ENCODE measurements at regions not wholly inside any gene's neighbourhood (a gene's known extent, or its start where the extent isn't known, plus 50 kb on each side); places are given as distances from the start of the nearest gene placed in this dataset.
"Not testable (repeated sequence)": the region's sequence is repeated elsewhere in the genome, so short reads cannot be mapped to it uniquely, and the experiment has no call there.

GRCh38 chr3:18562364-18563154, 137.4 kb upstream of the SATB1 start:
- no peaks in the 10 kb centered on the region for H3K27me3 Mint-ChIP-seq (ENCODE audit: low read depth)
- H3K9me3 Mint-ChIP-seq, result peaks cover 6% of the 10 kb centered on the region
- H3K27ac Mint-ChIP-seq, result peak overlapping the region; percentile 11
- peaks cover 11% of the 10 kb centered on the region for H3K36me3 Mint-ChIP-seq (ENCODE audit: low read depth)
- DNase-seq (ENCODE audit: low spot score), result no peak
- no peak overlapping the region for H3K4me3 Mint-ChIP-seq
- peaks cover 54% of the 10 kb centered on the region for H3K4me1 Mint-ChIP-seq (ENCODE audit: low read depth)

GRCh38 chr3:18559331-18559842, 134.2 kb upstream of the SATB1 start:
- Mint-ChIP-seq H3K27me3 (ENCODE audit: low read depth) (no peaks in the 10 kb centered on the region), H3K27ac (peak overlapping the region; percentile 78), H3K9me3 (peaks cover 6% of the 10 kb centered on the region), H3K4me1 (ENCODE audit: low read depth) (peaks cover 58% of the 10 kb centered on the region), H3K36me3 (ENCODE audit: low read depth) (peaks cover 11% of the 10 kb centered on the region), H3K4me3 (peak overlapping the region; percentile 65)
- DNase-seq (ENCODE audit: low spot score), result peak; percentile 53

- Mint-ChIP-seq H3K36me3 (ENCODE audit: low read depth) (peaks cover 11% of the 10 kb centered on the region), H3K27ac (peak overlapping the region; percentile 56), H3K4me3 (peak overlapping the region; percentile 18), H3K9me3 (peaks cover 6% of the 10 kb centered on the region), H3K4me1 (ENCODE audit: low read depth) (peaks cover 58% of the 10 kb centered on the region), H3K27me3 (ENCODE audit: low read depth) (no peaks in the 10 kb centered on the region)
- peak; percentile 40 for DNase-seq (ENCODE audit: low spot score)
Measured at GRCh38 chr3:18558507-18558906, 133.4 kb upstream of the SATB1 start.

GRCh38 chr3:18557216-18557615, 132.1 kb upstream of the SATB1 start:
- DNase-seq (ENCODE audit: low spot score), result no peak
- H3K4me1 Mint-ChIP-seq (ENCODE audit: low read depth), result peaks cover 52% of the 10 kb centered on the region
- peaks cover 6% of the 10 kb centered on the region for H3K9me3 Mint-ChIP-seq
- H3K27ac Mint-ChIP-seq, result peak overlapping the region; percentile 34
- H3K36me3 Mint-ChIP-seq (ENCODE audit: low read depth), result peaks cover 5% of the 10 kb centered on the region
- no peak overlapping the region for H3K4me3 Mint-ChIP-seq
- no peaks in the 10 kb centered on the region for H3K27me3 Mint-ChIP-seq (ENCODE audit: low read depth)

- peak; percentile 90 for DNase-seq (ENCODE audit: low spot score)
- H3K36me3 Mint-ChIP-seq (ENCODE audit: low read depth), result peaks cover 3% of the 10 kb centered on the region
- H3K9me3 Mint-ChIP-seq, result peaks cover 6% of the 10 kb centered on the region
- H3K4me3 Mint-ChIP-seq, result peak overlapping the region; percentile 31
- H3K27ac Mint-ChIP-seq, result peak overlapping the region; percentile 84
- no peaks in the 10 kb centered on the region for H3K27me3 Mint-ChIP-seq (ENCODE audit: low read depth)
- peaks cover 49% of the 10 kb centered on the region for H3K4me1 Mint-ChIP-seq (ENCODE audit: low read depth)
Measured at GRCh38 chr3:18556503-18557135, 131.5 kb upstream of the SATB1 start.

- Mint-ChIP-seq H3K4me1 (ENCODE audit: low read depth) (peaks cover 49% of the 10 kb centered on the region), H3K36me3 (ENCODE audit: low read depth) (peaks cover 3% of the 10 kb centered on the region), H3K4me3 (peak overlapping the region; percentile 19), H3K27ac (peak overlapping the region; percentile 84), H3K27me3 (ENCODE audit: low read depth) (no peaks in the 10 kb centered on the region), H3K9me3 (peaks cover 6% of the 10 kb centered on the region)
- DNase-seq (ENCODE audit: low spot score), result peak; percentile 64
Measured at GRCh38 chr3:18556001-18556408, 130.9 kb upstream of the SATB1 start.

GRCh38 chr3:18552579-18553105, 127.5 kb upstream of the SATB1 start:
- not testable (repeated sequence) for H3K4me3 Mint-ChIP-seq; H3K27ac Mint-ChIP-seq; H3K36me3 Mint-ChIP-seq (ENCODE audit: low read depth); H3K27me3 Mint-ChIP-seq (ENCODE audit: low read depth); DNase-seq (ENCODE audit: low spot score)
- Mint-ChIP-seq H3K4me1 (ENCODE audit: low read depth) (peaks cover 19% of the 10 kb centered on the region), H3K9me3 (peaks cover 14% of the 10 kb centered on the region)

- H3K27ac Mint-ChIP-seq, result no peak overlapping the region
- peaks cover 26% of the 10 kb centered on the region for H3K36me3 Mint-ChIP-seq (ENCODE audit: low read depth)
- H3K27me3 Mint-ChIP-seq (ENCODE audit: low read depth), result no peaks in the 10 kb centered on the region
- H3K4me3 Mint-ChIP-seq, result no peak overlapping the region
- H3K4me1 Mint-ChIP-seq (ENCODE audit: low read depth), result peaks cover 5% of the 10 kb centered on the region
- H3K9me3 Mint-ChIP-seq, result peaks cover 31% of the 10 kb centered on the region
- DNase-seq (ENCODE audit: low spot score), result no peak
Measured at GRCh38 chr3:18546632-18547031, 121.5 kb upstream of the SATB1 start.

- no peak for DNase-seq (ENCODE audit: low spot score)
- Mint-ChIP-seq H3K36me3 (ENCODE audit: low read depth) (peaks cover 31% of the 10 kb centered on the region), H3K27ac (no peak overlapping the region), H3K9me3 (peaks cover 25% of the 10 kb centered on the region), H3K4me3 (no peak overlapping the region), H3K27me3 (ENCODE audit: low read depth) (no peaks in the 10 kb centered on the region), H3K4me1 (ENCODE audit: low read depth) (peaks cover 5% of the 10 kb centered on the region)
Measured at GRCh38 chr3:18544146-18544545, 119.0 kb upstream of the SATB1 start.

GRCh38 chr3:18538463-18539230, 113.5 kb upstream of the SATB1 start:
- Mint-ChIP-seq H3K4me1 (ENCODE audit: low read depth) (peaks cover 2% of the 10 kb centered on the region), H3K27me3 (ENCODE audit: low read depth) (no peaks in the 10 kb centered on the region), H3K27ac (no peak overlapping the region), H3K4me3 (no peak overlapping the region), H3K9me3 (peaks cover 4% of the 10 kb centered on the region), H3K36me3 (ENCODE audit: low read depth) (peaks cover 20% of the 10 kb centered on the region)
- DNase-seq (ENCODE audit: low spot score), result no peak

GRCh38 chr3:18533039-18533438, 107.9 kb upstream of the SATB1 start:
- no peak for DNase-seq (ENCODE audit: low spot score)
- Mint-ChIP-seq H3K27ac (no peak overlapping the region), H3K4me1 (ENCODE audit: low read depth) (peaks cover 4% of the 10 kb centered on the region), H3K27me3 (ENCODE audit: low read depth) (no peaks in the 10 kb centered on the region), H3K36me3 (ENCODE audit: low read depth) (peaks cover 30% of the 10 kb centered on the region), H3K4me3 (no peak overlapping the region), H3K9me3 (peaks cover 6% of the 10 kb centered on the region)

- Mint-ChIP-seq H3K27ac (no peak overlapping the region), H3K9me3 (peaks cover 12% of the 10 kb centered on the region), H3K27me3 (ENCODE audit: low read depth) (no peaks in the 10 kb centered on the region), H3K36me3 (ENCODE audit: low read depth) (peaks cover 33% of the 10 kb centered on the region), H3K4me1 (ENCODE audit: low read depth) (peaks cover 8% of the 10 kb centered on the region), H3K4me3 (no peak overlapping the region)
- no peak for DNase-seq (ENCODE audit: low spot score)
Measured at GRCh38 chr3:18531662-18532061, 106.5 kb upstream of the SATB1 start.

- Mint-ChIP-seq H3K9me3 (peaks cover 33% of the 10 kb centered on the region), H3K36me3 (ENCODE audit: low read depth) (peaks cover 49% of the 10 kb centered on the region), H3K27ac (no peak overlapping the region), H3K27me3 (ENCODE audit: low read depth) (no peaks in the 10 kb centered on the region), H3K4me3 (no peak overlapping the region), H3K4me1 (ENCODE audit: low read depth) (peaks cover 8% of the 10 kb centered on the region)
- DNase-seq (ENCODE audit: low spot score), result no peak
Measured at GRCh38 chr3:18529631-18530030, 104.5 kb upstream of the SATB1 start.

All from T-helper 2 cell treated with Interferon-gamma antibody and Interleukin-4, amounts not matched to agents 5 μg/mL and 100 μg/mL, for 36 hours (primary cell).